GM12878 (cell line): ENCODE measurements at regions not wholly inside any gene's neighbourhood (a gene's known extent, or its start where the extent isn't known, plus 50 kb on each side); places are given as distances from the start of the nearest gene placed in this dataset.

Source experiments
- ATAC-seq: fragments of 200-7000 bp; cut with Tn5 transposase; 3 replicates; pipeline ENCODE4 v1.9.1; 2020; ENCODE audit warnings: mild to moderate bottlenecking, moderate library complexity
- BruUV-seq: library from RNA; stranded (reverse); fragments of 400-500 nt; replicated peaks from 2 replicates; lab custom pipeline; 2021; lab: Mats Ljungman, UMichigan
- CTCF ChIA-PET: fragments of 300-600 bp; sonication (Branson Sonifier 250); formaldehyde crosslinking; extraction: SDS; loops from one replicate; lab custom pipeline; 2021; ENCODE audit warnings: inconsistent platforms; lab: Yijun Ruan, JAX
- POLR2A ChIA-PET: fragments of 350-600 bp; formaldehyde crosslinking; extraction: SDS; loops from one replicate; lab custom pipeline; 2021; ENCODE audit warnings: inconsistent platforms; lab: Charles Lee
- RAD21 ChIA-PET: fragments of 300-600 bp; sonication (Branson Sonifier 250); formaldehyde crosslinking; loops from one replicate; lab custom pipeline; 2023; ENCODE audit warnings: antibody characterized with exemption; ENCODE audit not compliant: unreplicated experiment; lab: Charles Lee
- SMC1A ChIA-PET: fragments of 300-600 bp; sonication (Branson Sonifier 250); formaldehyde crosslinking; loops from one replicate; lab custom pipeline; 2023; ENCODE audit not compliant: unreplicated experiment, uncharacterized antibody; lab: Charles Lee
- DNase-seq: peaks from one replicate; pipeline ENCODE4 v3.0.0-alpha.2; 2011; ENCODE audit warnings: low read depth, low spot score
- FAIRE-seq: peaks from 3 replicates; lab custom pipeline; 2011; peaks lifted over from hg19 to GRCh38; lab: Jason Lieb, UNC
- H2AFZ ChIP-seq: 2 replicates; pipeline ENCODE4 v1.6.0; 2011; ENCODE audit warnings: low read depth, low read length, control low read depth; ENCODE audit not compliant: control insufficient read depth
- H3K27ac ChIP-seq: 2 replicates; pipeline ENCODE4 v1.5.1; 2011; ENCODE audit warnings: control low read depth; ENCODE audit not compliant: control insufficient read depth, insufficient read depth
- H3K27me3 ChIP-seq, 2 experiments: replicated peaks in 1 of 2; 2 replicates each; pipeline versions ENCODE4 v1.6.0 to v1.6.1; 2011; ENCODE audit warnings: low read length in 1 of 2; ENCODE audit not compliant: control insufficient read depth in 2 of 2, insufficient read depth in 2 of 2
- H3K36me3 ChIP-seq, 2 experiments: 2 replicates each; pipeline ENCODE4 v1.5.1; 2011; ENCODE audit warnings: low read length in 1 of 2; ENCODE audit not compliant: control insufficient read depth in 2 of 2, insufficient read depth in 2 of 2
- H3K4me1 ChIP-seq: 2 replicates; pipeline ENCODE4 v1.6.1; 2011; ENCODE audit warnings: mild to moderate bottlenecking, low read length, moderate library complexity, mixed read lengths; ENCODE audit not compliant: control insufficient read depth, insufficient read depth
- H3K4me2 ChIP-seq: 2 replicates; pipeline ENCODE4 v1.6.0; 2011; ENCODE audit warnings: control low read depth; ENCODE audit not compliant: control insufficient read depth, insufficient read depth
- H3K4me3 ChIP-seq: fragments of 200-600 bp; sonication (generic); 2 replicates; pipeline ENCODE4 v1.5.1; 2016
- H3K79me2 ChIP-seq: 2 replicates; pipeline ENCODE4 v1.6.0; 2011; ENCODE audit warnings: low read length; ENCODE audit not compliant: control insufficient read depth, insufficient read depth
- H3K9ac ChIP-seq: 2 replicates; pipeline ENCODE4 v1.8.0; 2011; ENCODE audit warnings: low read length, control low read depth, mixed read lengths; ENCODE audit not compliant: control insufficient read depth, insufficient read depth
- H3K9me3 ChIP-seq: replicated peaks from 3 replicates; pipeline ENCODE4 v1.5.1; 2011; ENCODE audit warnings: mild to moderate bottlenecking, low read length; ENCODE audit not compliant: control insufficient read depth, insufficient read depth
- H4K20me1 ChIP-seq: 2 replicates; pipeline ENCODE4 v1.6.0; 2011; ENCODE audit not compliant: control insufficient read depth, insufficient read depth
- CHD4 ChIP-seq: fragments of 200-600 bp; sonication (generic); IDR thresholded peaks from 2 replicates; pipeline ENCODE4 v1.6.1; 2016; ENCODE audit warnings: mild to moderate bottlenecking
- KAT2A ChIP-seq: conservative IDR thresholded peaks from 2 replicates; pipeline ENCODE4 v1.6.1; 2011; ENCODE audit warnings: low read depth, low read length; ENCODE audit not compliant: control insufficient read depth
- LARP7 ChIP-seq: fragments of 450-650 bp; IDR thresholded peaks from 2 replicates; pipeline ENCODE4 v1.6.1; 2017; ENCODE audit warnings: mild to moderate bottlenecking
- RAD51 ChIP-seq: fragments of 450-650 bp; IDR thresholded peaks from 2 replicates; pipeline ENCODE4 v1.6.1; 2016; ENCODE audit warnings: moderate library complexity, mild to moderate bottlenecking, inconsistent platforms
- SMARCA5 ChIP-seq: fragments of 450-650 bp; IDR thresholded peaks from 2 replicates; pipeline ENCODE4 v1.6.1; 2017; ENCODE audit warnings: mild to moderate bottlenecking
- SREBF2 ChIP-seq: IDR thresholded peaks from 2 replicates; pipeline ENCODE4 v1.6.1; 2012; ENCODE audit warnings: mild to moderate bottlenecking, low read length
- USF2 ChIP-seq: IDR thresholded peaks from 2 replicates; pipeline ENCODE4 v1.6.1; 2011; ENCODE audit warnings: low read depth, low read length, improper control_type of control experiment, borderline replicate concordance
- ZNF384 ChIP-seq: IDR thresholded peaks from 2 replicates; pipeline ENCODE4 v1.6.1; 2012; ENCODE audit warnings: low read depth, mild to moderate bottlenecking, low read length, improper control_type of control experiment, borderline replicate concordance
- WGBS: methylation state at CpG from one replicate; pipeline ENCODE4 v1.1.6; 2016; ENCODE audit warnings: low lambda C conversion rate; ENCODE audit not compliant: insufficient replicate concordance, insufficient coverage; ENCODE audit errors: missing lambda C conversion rate; 5-methylcytosine and 5-hydroxymethylcytosine counted together
- in situ Hi-C: fragments of 300-500 bp; cut with MboI; formaldehyde crosslinking; loops from 9 replicates; pipeline ENCODE4 v1.14.3; 2018; ENCODE audit warnings: mixed read lengths
- intact Hi-C: fragments of 100-400 bp; cut with micrococcal nuclease; formaldehyde crosslinking; loops from one replicate; pipeline ENCODE4 v1.14.2; 2022; ENCODE audit not compliant: unreplicated experiment

GRCh38 chr16:8146256-8147012, 443.9 kb downstream of the TMEM114 start:
- Histone ChIP-seq H3K36me3 (no peaks in the 10 kb centered on the region), H3K79me2 (no peaks in the 10 kb centered on the region), H3K27me3 (no peaks in the 10 kb centered on the region), H4K20me1 (no peaks in the 10 kb centered on the region), H3K4me3 (no peak overlapping the region), H3K27ac (no peak overlapping the region), H3K4me1 (no peaks in the 10 kb centered on the region), H2AFZ (no peak overlapping the region), H3K9me3 (no peaks in the 10 kb centered on the region), H3K4me2 (no peak overlapping the region), H3K9ac (no peak overlapping the region)
- RAD21 ChIA-PET, result no interaction called here
- intact Hi-C loops, result no loop called here
- POLR2A ChIA-PET, result no interaction called here
- SMC1A ChIA-PET, result no interaction called here
- no peak for FAIRE-seq
- in situ Hi-C loops, result no loop called here
- DNase-seq, result no peak
- CTCF ChIA-PET, result no interaction called here
- 55% methylated on average over 17 of the region's 17 CpGs for whole genome bisulfite sequencing
- ATAC-seq, result no peak
- BruUV-seq, result no TSS peak
- no peak for TF ChIP-seq RAD51
- TF ChIP-seq USF2, result no peak
- TF ChIP-seq CHD4, result no peak
- TF ChIP-seq SMARCA5, result no peak

- DNase-seq, result no peak
- POLR2A ChIA-PET, result no interaction called here
- no peak for FAIRE-seq
- TF ChIP-seq LARP7 (no peak), SREBF2 (no peak), KAT2A (no peak), ZNF384 (no peak)
- no peaks in the 10 kb centered on the region for H3K4me1 ChIP-seq
- RAD21 ChIA-PET, result no interaction called here
- CTCF ChIA-PET, result no interaction called here
- intact Hi-C loops (no loop called here), in situ Hi-C loops (no loop called here)
- H3K36me3 ChIP-seq, result no peaks in the 10 kb centered on the region
- BruUV-seq, result no TSS peak
- SMC1A ChIA-PET, result no interaction called here
- no peak overlapping the region for H3K9ac ChIP-seq
- H3K4me3 ChIP-seq, result no peak overlapping the region
- WGBS, result 93% methylated on average over 1 of the region's 1 CpG
- H3K27me3 ChIP-seq, result no peaks in the 10 kb centered on the region
- no peaks in the 10 kb centered on the region for H4K20me1 ChIP-seq
- H3K79me2 ChIP-seq, result no peaks in the 10 kb centered on the region
- no peak for ATAC-seq
- H3K4me2 ChIP-seq, result no peak overlapping the region
- H3K27ac ChIP-seq, result no peak overlapping the region
- H2AFZ ChIP-seq, result no peak overlapping the region
- H3K9me3 ChIP-seq, result no peaks in the 10 kb centered on the region
These were observed 451.6 kb downstream of the TMEM114 start for GRCh38 chr16:8138666-8139065.
